ENCODE measurements at regions not wholly inside any gene's neighbourhood (a gene's known extent, or its start where the extent isn't known, plus 50 kb on each side); places are given as distances from the start of the nearest gene placed in this dataset.

DNA sequence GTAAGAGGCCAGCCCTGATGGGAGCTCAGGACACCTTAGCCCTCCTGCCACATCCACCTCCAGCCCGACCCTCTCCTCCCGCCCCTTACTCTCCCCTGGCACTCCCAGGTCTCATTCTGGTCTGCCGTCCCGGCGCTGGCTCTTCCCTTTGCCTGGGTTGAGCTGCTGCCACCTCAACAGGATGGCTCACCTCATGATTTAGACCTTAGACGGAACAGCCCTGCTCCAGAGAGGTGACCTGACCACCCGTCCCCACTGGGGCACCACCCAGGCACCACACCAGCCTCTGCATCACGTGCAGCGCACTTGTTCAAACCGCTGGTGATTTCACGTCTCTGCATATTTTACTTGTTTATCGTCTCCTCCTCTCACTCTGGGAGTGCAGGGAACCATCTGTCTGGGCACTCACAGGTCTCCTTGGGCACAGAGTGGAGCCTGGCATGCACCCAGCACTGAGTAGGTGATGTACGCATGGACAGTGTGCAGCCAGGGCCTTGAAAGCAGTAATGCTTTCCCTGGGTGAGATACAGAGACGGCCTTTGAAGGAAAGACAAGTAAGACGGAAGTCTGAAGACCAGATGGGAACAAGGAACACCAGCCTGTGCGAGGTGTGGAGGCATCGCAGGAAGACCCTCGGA is 183.1 kb downstream of the KATNAL1 start:
- Histone ChIP-seq H3K36me3 (replicated peaks in 1 of 2; ENCODE audit: control extremely low read depth in 1 of 2, control insufficient read depth in 1 of 2, extremely low read depth in 1 of 2, insufficient read depth in 2 of 2, low read length in 1 of 2) (no peaks in the 10 kb centered on the region), H3K4me1 (ENCODE audit: control insufficient read depth in 2 of 2, insufficient read depth in 2 of 2, low read length in 2 of 2) (peaks cover 22 to 23% of the 10 kb centered on the region in 2 donors), H4K20me1 (ENCODE audit: control insufficient read depth, insufficient read depth, low read length, poor library complexity, severe bottlenecking) (no peaks in the 10 kb centered on the region), H3K9ac (ENCODE audit: low read length) (no peak overlapping the region), H3K4me3 (ENCODE audit: control extremely low read depth in 1 of 5, extremely low read depth in 1 of 5, insufficient read depth in 1 of 5, low read depth in 2 of 5, low read length in 4 of 5) (no peak overlapping the region), H3K79me2 (ENCODE audit: control insufficient read depth, insufficient read depth, low read length) (no peaks in the 10 kb centered on the region), H3K9me3 (ENCODE audit: control extremely low read depth in 1 of 3, control insufficient read depth in 2 of 3, insufficient read depth in 1 of 3, low read length in 2 of 3) (no peaks in the 10 kb centered on the region), H3K27ac (ENCODE audit: low read length in 2 of 2) (no peak overlapping the region), H3K4me2 (replicated peaks; ENCODE audit: low read depth, low read length, poor library complexity, severe bottlenecking) (no peak overlapping the region), H3K27me3 (replicated peaks in 1 of 4; ENCODE audit: control extremely low read depth in 1 of 4, control insufficient read depth in 3 of 4, insufficient read depth in 4 of 4, low read length in 3 of 4) (peaks cover 0 to 4% (median 1%) of the 10 kb centered on the region in 4 experiments), H2AFZ (ENCODE audit: insufficient read depth, low read depth, low read length, poor library complexity, severe bottlenecking) (no peak overlapping the region)
- no peak overlapping the region for H3K4me3 Mint-ChIP-seq
- ATAC-seq (ENCODE audit: low read depth) (no peak), DNase-seq (no peak)
- H3K27ac Mint-ChIP-seq = no peak overlapping the region
- ChIA-PET POLR2A (no interaction called here), CTCF (interaction anchor here (1.0 to 4.8 kb wide), 3 partner anchors 8 to 639 kb away, joined by 3 to 32 read pairs (median 25); no protein-coding TSS in a partner anchor)
- peaks cover 36% of the 10 kb centered on the region for H3K4me1 Mint-ChIP-seq
- TF ChIP-seq, protein P1, sequence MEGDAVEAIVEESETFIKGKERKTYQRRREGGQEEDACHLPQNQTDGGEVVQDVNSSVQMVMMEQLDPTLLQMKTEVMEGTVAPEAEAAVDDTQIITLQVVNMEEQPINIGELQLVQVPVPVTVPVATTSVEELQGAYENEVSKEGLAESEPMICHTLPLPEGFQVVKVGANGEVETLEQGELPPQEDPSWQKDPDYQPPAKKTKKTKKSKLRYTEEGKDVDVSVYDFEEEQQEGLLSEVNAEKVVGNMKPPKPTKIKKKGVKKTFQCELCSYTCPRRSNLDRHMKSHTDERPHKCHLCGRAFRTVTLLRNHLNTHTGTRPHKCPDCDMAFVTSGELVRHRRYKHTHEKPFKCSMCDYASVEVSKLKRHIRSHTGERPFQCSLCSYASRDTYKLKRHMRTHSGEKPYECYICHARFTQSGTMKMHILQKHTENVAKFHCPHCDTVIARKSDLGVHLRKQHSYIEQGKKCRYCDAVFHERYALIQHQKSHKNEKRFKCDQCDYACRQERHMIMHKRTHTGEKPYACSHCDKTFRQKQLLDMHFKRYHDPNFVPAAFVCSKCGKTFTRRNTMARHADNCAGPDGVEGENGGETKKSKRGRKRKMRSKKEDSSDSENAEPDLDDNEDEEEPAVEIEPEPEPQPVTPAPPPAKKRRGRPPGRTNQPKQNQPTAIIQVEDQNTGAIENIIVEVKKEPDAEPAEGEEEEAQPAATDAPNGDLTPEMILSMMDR (IDR thresholded peaks at IDR 0.05) = no peak
- TF ChIP-seq EZH2 (IDR thresholded peaks at IDR 0.05; ENCODE audit: borderline replicate concordance, insufficient read depth, low read depth, low read length, poor library complexity, severe bottlenecking) = no peak
- intact Hi-C loops (cut with micrococcal nuclease) = no loop called here
- H3K9me3 Mint-ChIP-seq (ENCODE audit: insufficient read depth) = no peaks in the 10 kb centered on the region
- 92% methylated on average over 18 of the region's 18 CpGs for WGBS (ENCODE audit: insufficient coverage)
- H3K27me3 Mint-ChIP-seq = no peaks in the 10 kb centered on the region

DNA sequence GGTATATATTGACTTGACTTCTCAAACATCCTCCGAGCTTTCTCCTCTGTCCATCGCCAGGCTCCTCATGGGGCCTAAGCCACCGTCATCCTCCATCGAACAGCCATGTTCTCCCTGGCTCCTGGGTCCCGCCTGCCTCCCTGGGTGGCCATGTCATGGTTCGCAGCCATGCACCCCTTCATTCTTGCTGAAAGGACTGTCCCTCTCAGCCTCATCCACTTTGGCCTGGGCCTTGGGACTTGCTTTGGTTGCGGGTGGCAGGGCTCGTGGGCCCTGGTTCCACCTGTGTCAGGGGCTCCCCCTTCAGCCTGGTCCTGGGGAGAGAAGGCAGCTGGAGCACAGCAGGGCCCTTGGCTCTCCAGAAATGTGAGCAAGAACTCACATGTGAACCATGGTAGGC is 183.8 kb downstream of the KATNAL1 start:
- ATAC-seq (ENCODE audit: low read depth) = no peak
- peaks cover 36% of the 10 kb centered on the region for H3K4me1 Mint-ChIP-seq
- no peak overlapping the region for H2AFZ ChIP-seq (ENCODE audit: insufficient read depth, low read depth, low read length, poor library complexity, severe bottlenecking)
- intact Hi-C loops (cut with micrococcal nuclease) = no loop called here
- no peaks in the 10 kb centered on the region for H3K9me3 Mint-ChIP-seq (ENCODE audit: insufficient read depth)
- no peaks in the 10 kb centered on the region for H3K36me3 ChIP-seq (replicated peaks in 1 of 2; ENCODE audit: control extremely low read depth in 1 of 2, control insufficient read depth in 1 of 2, extremely low read depth in 1 of 2, insufficient read depth in 2 of 2, low read length in 1 of 2)
- no peak overlapping the region for H3K9ac ChIP-seq (ENCODE audit: low read length)
- H3K4me3 ChIP-seq (ENCODE audit: control extremely low read depth in 1 of 5, extremely low read depth in 1 of 5, insufficient read depth in 1 of 5, low read depth in 2 of 5, low read length in 4 of 5) = no peak overlapping the region
- H3K27ac Mint-ChIP-seq = no peak overlapping the region
- no peak for DNase-seq
- H3K27ac ChIP-seq (ENCODE audit: low read length in 2 of 2) = no peak overlapping the region
- H3K4me2 ChIP-seq (replicated peaks; ENCODE audit: low read depth, low read length, poor library complexity, severe bottlenecking) = no peak overlapping the region
- TF ChIP-seq EZH2 (IDR thresholded peaks at IDR 0.05; ENCODE audit: borderline replicate concordance, insufficient read depth, low read depth, low read length, poor library complexity, severe bottlenecking) = no peak
- TF ChIP-seq, protein P1 (IDR thresholded peaks at IDR 0.05) = no peak
- H3K9me3 ChIP-seq (ENCODE audit: control extremely low read depth in 1 of 3, control insufficient read depth in 2 of 3, insufficient read depth in 1 of 3, low read length in 2 of 3) = no peaks in the 10 kb centered on the region
- ChIA-PET CTCF (interaction anchor here (0.6 to 4.8 kb wide), 6 partner anchors 9 to 1990 kb away, joined by 3 to 32 read pairs (median 4); no protein-coding TSS in a partner anchor), POLR2A (no interaction called here)
- no peaks in the 10 kb centered on the region for H3K27me3 Mint-ChIP-seq
- no peaks in the 10 kb centered on the region for H3K79me2 ChIP-seq (ENCODE audit: control insufficient read depth, insufficient read depth, low read length)
- peaks cover 22 to 23% of the 10 kb centered on the region in 2 donors for H3K4me1 ChIP-seq (ENCODE audit: control insufficient read depth in 2 of 2, insufficient read depth in 2 of 2, low read length in 2 of 2)
- no peak overlapping the region for H3K4me3 Mint-ChIP-seq
- peaks cover 0 to 4% (median 1%) of the 10 kb centered on the region in 4 experiments for H3K27me3 ChIP-seq (replicated peaks in 1 of 4; ENCODE audit: control extremely low read depth in 1 of 4, control insufficient read depth in 3 of 4, insufficient read depth in 4 of 4, low read length in 3 of 4)
- WGBS (ENCODE audit: insufficient coverage) = 96% methylated on average over 8 of the region's 8 CpGs
- H4K20me1 ChIP-seq (ENCODE audit: control insufficient read depth, insufficient read depth, low read length, poor library complexity, severe bottlenecking) = no peaks in the 10 kb centered on the region

Measured in B cell (primary cell).